Vagina (tissue), 2 donors: ENCODE measurements at regions not wholly inside any gene's neighbourhood (a gene's known extent, or its start where the extent isn't known, plus 50 kb on each side); places are given as distances from the start of the nearest gene placed in this dataset.

Experiments used
- DNase-seq, 2 donors: peaks; one replicate each; pipeline ENCODE4 v3.0.0-alpha.2; 2017; ENCODE audit errors: extremely low spot score in 2 of 2
- H3K27ac ChIP-seq: fragments of 200-600 bp; sonication (generic); one replicate; pipeline ENCODE4 v1.5.1; 2019
- H3K27me3 ChIP-seq: fragments of 200-600 bp; sonication (generic); one replicate; pipeline ENCODE4 v1.5.1; 2019
- H3K36me3 ChIP-seq, 2 donors: fragments of 200-600 bp; sonication (generic); one replicate each; pipeline ENCODE4 v1.5.1; 2017 to 2019
- H3K4me1 ChIP-seq: fragments of 200-600 bp; sonication (generic); one replicate; pipeline ENCODE4 v1.5.1; 2019
- H3K4me3 ChIP-seq, 2 donors: fragments of 200-600 bp; sonication (generic); 1 replicate in 1 of 2; 2 replicates in 1 of 2; pipeline ENCODE4 v1.5.1; 2016 to 2019
- H3K9me3 ChIP-seq: fragments of 200-600 bp; sonication (generic); one replicate; pipeline ENCODE4 v1.5.1; 2019
- CTCF ChIP-seq, 3 experiments: fragments of 450-650 bp in 2 of 3; fragments of 200-600 bp in 1 of 3; sonication (generic) in 1 of 3; IDR thresholded peaks; one replicate each; pipeline ENCODE4 v1.5.1; 2017 to 2019; ENCODE audit warnings: antibody characterized with exemption in 3 of 3, mild to moderate bottlenecking in 2 of 3, moderate library complexity in 2 of 3
- POLR2A ChIP-seq, 2 donors: fragments of 450-650 bp; IDR thresholded peaks; one replicate each; pipeline ENCODE4 v1.6.1; 2017; ENCODE audit warnings: antibody characterized with exemption in 2 of 2, mild to moderate bottlenecking in 2 of 2, moderate library complexity in 2 of 2
- POLR2AphosphoS5 ChIP-seq, 2 donors: sonication (generic); formaldehyde crosslinking; IDR thresholded peaks; one replicate each; pipeline ENCODE4 v1.9.0; 2017; ENCODE audit warnings: antibody characterized with exemption in 2 of 2, mild to moderate bottlenecking in 2 of 2, low read depth in 1 of 2; ENCODE audit not compliant: insufficient read depth in 1 of 2
- intact Hi-C: fragments of 100-400 bp; cut with DNase I; formaldehyde crosslinking; loops from one replicate; pipeline ENCODE4 v1.15.1; 2023

- TF ChIP-seq POLR2A (IDR thresholded peaks at IDR 0.05) (no peak), CTCF (IDR thresholded peaks at IDR 0.05) (no peak), POLR2AphosphoS5 (IDR thresholded peaks at IDR 0.05; ENCODE audit: insufficient read depth in 1 of 2, low read depth in 1 of 2) (no peak)
- intact Hi-C loops: no loop called here
- no peaks in the 10 kb centered on the region for H3K27me3 ChIP-seq
- DNase-seq: no peak
- no peaks in the 10 kb centered on the region for H3K9me3 ChIP-seq
- no peak overlapping the region for H3K4me3 ChIP-seq
- H3K4me1 ChIP-seq: no peaks in the 10 kb centered on the region
- no peak overlapping the region for H3K27ac ChIP-seq
- no peaks in the 10 kb centered on the region for H3K36me3 ChIP-seq
Measured at GRCh38 chr1:60952612-60953111, 129.7 kb upstream of the NFIA start.

GRCh38 chr1:60950224-60951063 lies 131.9 kb upstream of the NFIA start:
- DNase-seq: no peak
- H3K9me3 ChIP-seq: no peaks in the 10 kb centered on the region
- H3K4me1 ChIP-seq: no peaks in the 10 kb centered on the region
- no peak overlapping the region for H3K27ac ChIP-seq
- no peaks in the 10 kb centered on the region for H3K36me3 ChIP-seq
- intact Hi-C loops: no loop called here
- no peak overlapping the region for H3K4me3 ChIP-seq
- H3K27me3 ChIP-seq: no peaks in the 10 kb centered on the region
- TF ChIP-seq POLR2A (IDR thresholded peaks at IDR 0.05): no peak
- TF ChIP-seq POLR2AphosphoS5 (IDR thresholded peaks at IDR 0.05; ENCODE audit: insufficient read depth in 1 of 2, low read depth in 1 of 2): no peak
- TF ChIP-seq CTCF (IDR thresholded peaks at IDR 0.05): no peak

GRCh38 chr1:60949826-60950197 lies 132.5 kb upstream of the NFIA start:
- Histone ChIP-seq H3K4me3 (no peak overlapping the region), H3K9me3 (no peaks in the 10 kb centered on the region), H3K4me1 (no peaks in the 10 kb centered on the region), H3K36me3 (no peaks in the 10 kb centered on the region), H3K27me3 (no peaks in the 10 kb centered on the region), H3K27ac (no peak overlapping the region)
- DNase-seq: no peak
- TF ChIP-seq POLR2AphosphoS5 (IDR thresholded peaks at IDR 0.05; ENCODE audit: insufficient read depth in 1 of 2, low read depth in 1 of 2) (no peak), POLR2A (IDR thresholded peaks at IDR 0.05) (no peak), CTCF (IDR thresholded peaks at IDR 0.05) (no peak)
- intact Hi-C loops: no loop called here

- no peak for TF ChIP-seq CTCF (IDR thresholded peaks at IDR 0.05)
- TF ChIP-seq POLR2AphosphoS5 (IDR thresholded peaks at IDR 0.05; ENCODE audit: insufficient read depth in 1 of 2, low read depth in 1 of 2): no peak
- no peak for TF ChIP-seq POLR2A (IDR thresholded peaks at IDR 0.05)
- intact Hi-C loops: no loop called here
- Histone ChIP-seq H3K9me3 (no peaks in the 10 kb centered on the region), H3K4me1 (no peaks in the 10 kb centered on the region), H3K4me3 (no peak overlapping the region), H3K27ac (no peak overlapping the region), H3K27me3 (no peaks in the 10 kb centered on the region), H3K36me3 (no peaks in the 10 kb centered on the region)
- DNase-seq: no peak
Measured at GRCh38 chr1:60949154-60949825, 133.1 kb upstream of the NFIA start.

- no peaks in the 10 kb centered on the region for H3K36me3 ChIP-seq
- H3K9me3 ChIP-seq: no peaks in the 10 kb centered on the region
- H3K4me1 ChIP-seq: no peaks in the 10 kb centered on the region
- intact Hi-C loops: no loop called here
- no peaks in the 10 kb centered on the region for H3K27me3 ChIP-seq
- DNase-seq: no peak
- TF ChIP-seq POLR2A (IDR thresholded peaks at IDR 0.05): no peak
- no peak for TF ChIP-seq POLR2AphosphoS5 (IDR thresholded peaks at IDR 0.05; ENCODE audit: insufficient read depth in 1 of 2, low read depth in 1 of 2)
- no peak for TF ChIP-seq CTCF (IDR thresholded peaks at IDR 0.05)
- no peak overlapping the region for H3K27ac ChIP-seq
- no peak overlapping the region for H3K4me3 ChIP-seq
Measured at GRCh38 chr1:60948486-60948885, 133.9 kb upstream of the NFIA start.
